ENCODE measurements at regions not wholly inside any gene's neighbourhood (a gene's known extent, or its start where the extent isn't known, plus 50 kb on each side); places are given as distances from the start of the nearest gene placed in this dataset.
A peak's percentile ranks its signal among the peaks of the same experiment; 100 is the strongest.

GRCh38 chr7:27312820-27313219 is 70.2 kb downstream of the EVX1 start:
- Histone ChIP-seq H3K4me3 (no peak overlapping the region), H3K36me3 (ENCODE audit: insufficient read depth in 1 of 2, low read depth in 1 of 2) (no peaks in the 10 kb centered on the region), H3K4me1 (no peaks in the 10 kb centered on the region), H3K27ac (no peak overlapping the region), H3K9me3 (no peaks in the 10 kb centered on the region), H3K27me3 (ENCODE audit: insufficient read depth in 3 of 3, low read length in 2 of 3) (no peaks in the 10 kb centered on the region)
- intact Hi-C loops (cut with DNase I), result no loop called here
- 86 to 89% (median 89%) methylated on average over 4 of the region's 4 CpGs for WGBS, 3 donors
- DNase-seq (no peak), ATAC-seq (no peak)
- TF ChIP-seq CTCF (IDR thresholded peaks at IDR 0.05), result no peak

GRCh38 chr7:27314111-27314510 is 71.5 kb downstream of the EVX1 start:
- H3K36me3 ChIP-seq (ENCODE audit: insufficient read depth in 1 of 2, low read depth in 1 of 2), result no peaks in the 10 kb centered on the region
- no peak for DNase-seq
- H3K4me3 ChIP-seq, result no peak overlapping the region
- no peak for TF ChIP-seq CTCF (IDR thresholded peaks at IDR 0.05)
- H3K27ac ChIP-seq, result no peak overlapping the region
- WGBS, 3 donors, result 52 to 63% (median 61%) methylated on average over 3 of the region's 3 CpGs
- H3K27me3 ChIP-seq (ENCODE audit: insufficient read depth in 3 of 3, low read length in 2 of 3), result no peaks in the 10 kb centered on the region
- no peak for ATAC-seq
- H3K9me3 ChIP-seq, result no peaks in the 10 kb centered on the region
- intact Hi-C loops (cut with DNase I), result no loop called here
- no peaks in the 10 kb centered on the region for H3K4me1 ChIP-seq

- intact Hi-C loops (cut with DNase I), result no loop called here
- ATAC-seq, result no peak
- H3K27me3 ChIP-seq (ENCODE audit: insufficient read depth in 3 of 3, low read length in 2 of 3), result no peaks in the 10 kb centered on the region
Observed at GRCh38 chr7:27315066-27315465, 72.5 kb downstream of the EVX1 start.

GRCh38 chr7:27316311-27316710 is 73.7 kb downstream of the EVX1 start:
- Histone ChIP-seq H3K27me3 (ENCODE audit: insufficient read depth in 3 of 3, low read length in 2 of 3) (no peaks in the 10 kb centered on the region), H3K4me1 (no peaks in the 10 kb centered on the region), H3K4me3 (no peak overlapping the region), H3K9me3 (no peaks in the 10 kb centered on the region), H3K27ac (no peak overlapping the region), H3K36me3 (ENCODE audit: insufficient read depth in 1 of 2, low read depth in 1 of 2) (no peaks in the 10 kb centered on the region)
- no peak for DNase-seq
- 45 to 82% (median 68%) methylated on average over 3 of the region's 3 CpGs for WGBS, 3 donors
- ATAC-seq, result peak in 1 of 4 donors; percentile 35
- intact Hi-C loops (cut with DNase I), result no loop called here
- no peak for TF ChIP-seq CTCF (IDR thresholded peaks at IDR 0.05)

More at GRCh38 chr7:27315066-27315465, 72.5 kb downstream of the EVX1 start:
- H3K4me3 ChIP-seq, result no peak overlapping the region
- DNase-seq, result no peak
- H3K9me3 ChIP-seq, result no peaks in the 10 kb centered on the region
- no peak for TF ChIP-seq CTCF (IDR thresholded peaks at IDR 0.05)
- no peaks in the 10 kb centered on the region for H3K4me1 ChIP-seq
- H3K36me3 ChIP-seq (ENCODE audit: insufficient read depth in 1 of 2, low read depth in 1 of 2), result no peaks in the 10 kb centered on the region
- 73 to 75% (median 74%) methylated on average over 5 of the region's 5 CpGs for WGBS, 3 donors
- no peak overlapping the region for H3K27ac ChIP-seq

GRCh38 chr7:27324246-27324645 is 81.6 kb downstream of the EVX1 start:
- H3K9me3 ChIP-seq, result no peaks in the 10 kb centered on the region
- no peaks in the 10 kb centered on the region for H3K4me1 ChIP-seq
- H3K27ac ChIP-seq, result no peak overlapping the region
- DNase-seq (no peak), ATAC-seq (no peak)
- intact Hi-C loops (cut with DNase I), result no loop called here
- H3K27me3 ChIP-seq (ENCODE audit: insufficient read depth in 3 of 3, low read length in 2 of 3), result no peaks in the 10 kb centered on the region
- no peak for TF ChIP-seq CTCF (IDR thresholded peaks at IDR 0.05)
- H3K4me3 ChIP-seq, result no peak overlapping the region
- H3K36me3 ChIP-seq (ENCODE audit: insufficient read depth in 1 of 2, low read depth in 1 of 2), result no peaks in the 10 kb centered on the region

Measured in psoas muscle (tissue), 7 donors.